Activated CD4-positive, alpha-beta T cell treated with anti-CD3 and anti-CD28 coated beads, Interleukin-2, Interleukin-4, amounts not matched to agents 100 ng/mL and 50 ng/mL, durations not matched to agents 16 hours and 8 hours (primary cell): ENCODE measurements at regions not wholly inside any gene's neighbourhood (a gene's known extent, or its start where the extent isn't known, plus 50 kb on each side); places are given as distances from the start of the nearest gene placed in this dataset.

Experiments used
- DNase-seq: peaks from one replicate; pipeline ENCODE4 v3.0.0-alpha.2; 2020; ENCODE audit warnings: low spot score

DNA sequence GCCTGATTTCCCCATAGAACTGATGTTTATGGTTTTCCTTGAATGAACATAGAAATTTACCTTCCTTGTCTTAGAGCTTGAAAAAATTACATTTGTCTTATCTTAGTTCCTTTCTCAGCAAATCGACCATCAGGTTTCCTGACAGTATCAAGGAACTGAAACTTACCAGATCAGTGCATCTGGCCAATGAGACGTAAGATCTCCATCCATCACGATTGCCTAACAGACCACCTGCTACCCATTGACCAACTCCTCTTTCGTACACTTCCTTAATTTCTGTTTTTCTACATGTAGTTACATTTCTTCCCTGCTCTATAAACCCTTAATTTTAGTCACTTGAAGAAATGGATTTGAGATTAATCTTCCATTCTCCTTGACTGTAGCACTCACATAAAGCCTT lies 57.4 kb upstream of the TMPRSS15 start:
- no peak for DNase-seq

DNA sequence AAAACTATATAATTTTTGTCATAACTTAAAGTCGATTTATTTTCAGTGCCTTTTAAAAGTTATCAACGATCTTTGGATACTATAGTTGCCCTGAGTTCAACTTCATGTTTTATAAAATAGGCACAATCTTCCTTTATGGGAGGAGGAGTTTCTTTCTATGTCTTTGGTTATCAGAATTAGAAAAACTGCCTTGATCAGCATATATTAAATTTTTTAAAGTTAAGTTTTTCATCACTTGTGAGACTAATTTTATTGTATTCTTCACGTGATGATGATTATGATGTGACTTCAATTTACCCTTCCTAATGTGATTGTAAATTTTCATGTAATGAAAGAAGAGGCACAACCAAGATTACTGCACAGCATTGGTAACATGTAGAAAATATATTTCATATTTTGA lies 58.2 kb upstream of the TMPRSS15 start:
- DNase-seq: no peak

DNA sequence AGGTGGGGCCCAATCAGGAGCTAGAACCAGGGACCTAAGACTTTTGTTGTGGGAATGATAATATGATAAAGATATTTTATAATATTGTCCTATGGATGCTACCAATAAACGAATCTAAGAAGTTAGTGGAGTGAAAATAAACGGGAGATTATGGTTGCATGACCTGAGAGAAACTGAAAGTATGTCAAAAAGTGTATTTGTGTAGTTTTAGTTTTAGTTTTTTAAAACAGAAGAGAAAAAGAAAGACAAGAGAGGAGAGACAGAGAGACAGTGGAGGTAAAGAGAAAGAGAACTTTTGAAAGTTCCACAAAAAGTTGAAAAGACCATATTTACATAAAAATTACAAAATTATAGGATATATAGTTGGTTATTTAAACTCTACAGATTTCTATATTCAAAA lies 64.1 kb upstream of the TMPRSS15 start:
- no peak for DNase-seq

DNA sequence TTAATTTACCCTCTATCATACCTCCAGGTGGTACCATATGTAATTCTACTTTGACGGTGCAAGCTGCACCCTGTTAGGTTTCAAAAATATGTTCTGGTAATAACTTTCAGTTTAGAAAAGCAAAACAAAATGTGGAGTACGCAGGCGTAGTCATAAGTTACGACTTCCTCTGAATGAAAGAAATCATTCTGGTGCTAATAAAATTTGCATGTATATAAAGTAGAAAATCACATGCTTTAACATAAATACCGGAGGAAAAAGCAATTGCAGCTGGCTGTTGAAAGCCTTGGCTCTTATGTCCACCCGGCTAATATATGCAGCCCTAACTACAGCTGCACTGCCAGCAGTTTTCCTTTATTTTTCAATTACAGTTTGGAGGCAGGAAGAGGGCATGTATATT lies 65.2 kb upstream of the TMPRSS15 start:
- no peak for DNase-seq

DNA sequence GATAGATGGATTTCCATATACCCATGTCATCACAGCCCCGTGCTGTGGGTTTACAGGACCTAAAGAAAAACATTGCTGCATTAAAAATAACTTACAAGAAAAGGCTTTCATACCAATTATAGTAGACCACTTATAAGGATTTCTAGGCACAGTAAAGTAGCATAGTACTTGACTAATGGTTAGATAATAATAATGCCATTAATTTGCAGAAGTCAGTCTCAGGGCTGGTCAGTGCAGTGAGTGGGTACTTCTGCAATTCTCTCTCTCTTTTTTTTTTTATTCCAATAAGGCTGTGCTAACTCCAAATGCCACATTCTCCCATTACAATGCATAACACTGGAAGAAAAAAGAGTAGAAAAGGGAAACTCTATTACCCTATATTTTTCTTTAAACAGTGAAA lies 73.1 kb upstream of the TMPRSS15 start:
- no peak for DNase-seq

DNA sequence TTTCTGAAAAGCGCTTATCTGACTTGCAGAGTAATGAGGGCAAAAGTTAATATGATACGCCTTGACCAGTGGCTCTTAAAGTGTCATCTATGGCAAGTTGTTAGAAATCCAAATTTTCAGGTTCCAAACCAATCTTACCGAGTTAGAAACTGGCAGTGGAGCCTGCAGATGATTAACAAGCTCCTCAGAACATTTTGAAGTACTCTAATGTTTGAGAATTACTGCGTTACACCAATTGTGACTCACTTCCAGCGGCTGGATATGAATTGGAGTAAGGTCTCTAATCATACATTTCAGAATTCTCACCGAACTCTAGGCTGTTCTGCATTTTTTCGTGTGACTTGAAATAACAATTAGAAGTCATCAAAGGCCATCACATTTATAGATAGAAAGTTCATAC lies 73.5 kb upstream of the TMPRSS15 start:
- no peak for DNase-seq

DNA sequence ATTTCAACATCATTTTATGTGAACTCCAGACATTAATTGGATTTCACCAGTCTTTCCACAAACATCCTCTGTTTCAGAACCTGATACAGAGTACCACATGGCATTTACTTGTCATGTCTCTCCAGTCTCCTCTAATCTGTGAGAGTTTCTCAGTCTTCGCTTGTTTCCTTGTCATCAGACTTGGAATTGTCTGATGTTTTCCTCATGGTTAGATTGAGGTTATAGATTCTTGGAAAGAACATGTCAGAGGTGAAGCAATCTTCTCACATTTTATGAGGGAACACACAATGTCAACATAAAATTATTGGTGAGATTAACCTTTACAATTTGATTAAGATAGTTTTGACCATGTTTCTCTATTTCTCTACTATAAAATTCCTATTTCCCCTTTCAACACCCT lies 74.9 kb upstream of the TMPRSS15 start:
- no peak for DNase-seq

DNA sequence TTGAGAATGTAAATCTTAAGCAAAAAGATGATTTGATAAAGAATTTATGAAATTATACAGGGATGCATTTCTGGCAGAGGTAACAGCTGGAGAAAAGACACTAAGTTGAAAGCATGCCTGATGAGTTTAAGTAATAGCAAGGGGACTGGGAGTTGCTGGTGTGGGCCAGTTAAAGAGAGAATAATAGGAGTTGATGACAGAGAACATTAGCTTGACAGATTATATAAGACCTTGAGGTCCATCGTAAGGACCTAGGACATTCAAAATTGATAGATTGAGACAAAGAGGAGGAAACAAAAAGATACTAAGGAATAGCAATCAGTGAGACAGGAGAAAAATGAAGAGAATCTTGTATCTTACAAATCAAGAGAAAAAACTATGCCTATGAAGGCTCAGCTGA lies 84.7 kb upstream of the TMPRSS15 start:
- no peak for DNase-seq

DNA sequence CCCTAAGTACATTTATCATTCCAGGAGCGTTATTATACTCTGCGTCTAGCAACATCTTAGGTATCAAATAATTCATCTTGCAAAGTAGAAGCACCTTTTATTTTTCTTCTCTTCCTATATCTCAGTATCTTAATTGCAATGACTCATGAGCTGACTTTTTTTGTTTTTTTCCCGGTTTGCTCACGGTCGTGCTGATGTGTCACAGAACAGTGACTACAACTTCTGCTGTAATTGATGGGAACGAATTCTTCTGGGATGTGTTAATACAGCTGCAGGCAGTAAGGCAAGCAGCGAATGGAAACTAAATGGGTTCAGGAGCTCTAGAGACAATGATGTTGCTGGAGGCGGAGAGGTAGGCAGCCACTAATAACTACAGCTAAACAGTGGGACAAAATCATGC lies 89.8 kb upstream of the TMPRSS15 start:
- DNase-seq: no peak

DNA sequence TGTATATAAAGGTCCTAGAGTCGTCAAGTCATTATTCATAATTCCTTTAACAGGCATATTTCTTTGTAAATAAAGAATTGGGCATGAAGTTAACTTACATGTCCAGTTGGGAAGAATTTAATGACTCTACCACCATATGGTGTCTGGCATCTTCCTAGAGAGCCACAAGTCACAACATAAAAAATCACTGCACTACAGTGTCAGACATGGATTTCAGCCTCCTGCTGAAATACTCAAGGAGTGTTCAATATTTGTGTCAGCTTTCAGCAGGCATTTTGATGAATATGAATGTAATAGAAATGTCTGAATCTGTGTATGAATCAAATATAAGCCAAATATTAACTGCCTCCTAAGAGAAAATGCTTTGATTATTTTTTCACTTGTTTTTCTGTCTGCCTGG lies 91.9 kb upstream of the TMPRSS15 start:
- DNase-seq: no peak

DNA sequence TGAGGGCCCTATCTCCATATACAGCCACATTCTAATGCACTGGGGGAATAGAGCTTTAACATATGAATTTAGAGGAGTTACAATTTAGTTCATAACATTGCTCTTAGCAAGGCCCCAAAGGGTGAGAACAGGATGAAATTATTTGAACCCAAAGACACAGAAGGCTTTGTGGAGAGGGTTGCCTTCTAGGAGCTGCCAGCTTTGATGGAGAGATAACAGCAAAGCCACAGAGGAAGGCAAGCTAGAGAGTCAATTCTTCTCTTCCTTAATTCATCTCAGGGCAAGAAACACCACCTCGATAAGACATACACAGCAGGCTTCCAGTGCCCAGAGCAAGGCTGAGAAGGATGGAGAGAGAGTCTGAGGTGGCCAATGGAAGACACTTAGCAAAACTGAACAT lies 94.8 kb upstream of the TMPRSS15 start:
- no peak for DNase-seq

DNA sequence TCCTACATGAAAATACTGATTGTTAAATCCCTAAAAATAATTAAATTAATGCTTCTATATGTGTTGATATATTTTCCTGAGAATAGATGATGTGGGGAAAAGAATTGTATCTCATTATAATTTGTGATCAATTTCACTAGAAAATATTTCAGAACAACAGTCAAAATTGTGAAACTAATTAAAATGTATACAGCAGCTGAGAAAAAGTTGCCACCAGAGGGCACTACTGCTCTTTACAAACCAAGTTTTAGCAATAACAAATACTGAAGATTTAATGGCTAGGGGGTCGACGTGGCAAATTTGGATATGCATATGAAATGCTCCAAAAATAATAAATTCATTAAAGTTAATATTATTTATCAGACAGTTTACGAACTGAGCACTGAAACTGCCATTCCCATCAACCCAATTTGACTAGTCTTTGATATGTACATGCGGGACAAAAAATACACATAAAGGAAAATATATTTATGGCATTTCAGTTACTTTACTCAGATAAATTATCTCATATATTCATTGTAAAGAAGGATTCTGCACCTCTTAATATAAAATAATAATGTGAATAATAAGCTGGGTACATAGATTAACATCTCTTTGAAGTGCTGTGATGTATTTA lies 96.3 kb upstream of the TMPRSS15 start:
- peak; percentile 28 for DNase-seq

DNA sequence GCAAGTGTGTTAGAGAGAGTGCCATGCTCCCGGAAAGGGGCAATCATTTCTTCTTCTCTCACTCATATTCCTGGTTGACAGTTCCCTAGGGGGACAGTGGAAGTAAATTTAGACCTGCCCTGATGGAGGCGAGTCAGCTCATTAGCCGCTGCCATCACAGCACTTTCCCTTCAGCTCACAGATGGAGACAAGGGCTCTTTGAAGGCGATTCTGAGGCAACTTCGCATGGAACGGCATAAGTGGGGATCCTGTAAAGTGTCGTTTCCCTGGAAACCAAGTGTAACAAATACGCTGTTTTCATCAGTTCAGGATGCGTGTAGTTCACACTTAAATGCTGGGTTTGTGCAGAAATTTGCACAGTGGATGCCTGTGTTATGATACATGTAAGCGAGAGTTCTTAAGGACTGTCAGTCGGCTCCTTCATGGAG lies 114.5 kb upstream of the TMPRSS15 start:
- DNase-seq: no peak

DNA sequence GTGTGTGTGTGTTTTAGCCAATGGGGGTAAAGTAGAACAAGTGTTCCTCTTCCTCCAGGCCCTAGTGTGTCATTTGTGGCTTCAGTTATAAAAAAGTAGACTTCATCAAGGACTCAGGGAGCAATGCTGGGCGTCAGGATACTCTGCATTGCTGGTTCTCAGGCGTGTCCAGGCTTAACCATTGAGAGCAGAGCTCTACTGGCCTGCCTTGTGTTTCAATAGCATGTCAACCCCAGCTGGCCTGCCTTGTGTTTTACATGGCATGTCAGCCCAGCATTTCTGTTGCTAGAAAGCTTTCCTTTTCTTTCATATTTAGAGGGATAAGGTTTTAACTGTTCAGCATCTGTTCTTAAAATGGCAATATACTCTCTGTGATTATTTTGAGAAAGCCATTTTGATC lies 117.6 kb upstream of the TMPRSS15 start:
- no peak for DNase-seq

DNA sequence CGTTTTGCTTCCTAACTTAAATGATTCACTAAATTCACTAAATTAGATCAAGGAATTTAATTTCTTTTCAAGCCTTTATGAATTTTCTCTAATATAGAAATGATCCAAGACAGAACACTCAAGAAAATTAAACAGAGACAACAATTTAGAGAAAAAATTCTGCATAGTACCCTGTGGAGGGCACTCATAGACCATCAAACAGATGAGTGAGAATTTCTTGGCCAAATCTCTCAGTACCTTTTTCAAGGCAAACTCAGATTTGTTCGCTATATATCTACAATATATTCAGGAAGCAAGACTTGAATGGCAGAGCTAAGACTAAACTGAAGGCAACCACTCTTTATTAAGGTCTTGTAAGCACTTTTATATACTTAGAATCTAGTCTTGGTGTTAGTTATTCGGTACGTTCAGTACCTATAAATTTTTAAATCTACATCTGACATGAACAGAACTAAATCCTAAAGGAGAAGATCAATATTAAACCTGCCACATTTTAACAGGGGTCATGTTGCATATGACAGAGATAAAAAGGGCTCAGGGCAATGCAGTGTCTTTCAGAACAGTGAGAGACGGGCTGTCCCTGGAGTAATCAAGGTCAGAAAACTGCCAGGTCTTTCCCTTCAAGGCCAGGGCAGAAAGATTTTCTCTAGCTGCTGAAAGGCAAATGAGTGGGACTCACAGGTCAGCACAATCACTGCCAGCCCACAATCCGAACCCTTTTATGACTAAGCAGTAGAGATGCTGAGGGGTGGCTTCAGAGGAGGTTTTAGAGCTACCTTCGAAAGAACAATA lies 118.8 kb upstream of the TMPRSS15 start:
- DNase-seq: no peak

DNA sequence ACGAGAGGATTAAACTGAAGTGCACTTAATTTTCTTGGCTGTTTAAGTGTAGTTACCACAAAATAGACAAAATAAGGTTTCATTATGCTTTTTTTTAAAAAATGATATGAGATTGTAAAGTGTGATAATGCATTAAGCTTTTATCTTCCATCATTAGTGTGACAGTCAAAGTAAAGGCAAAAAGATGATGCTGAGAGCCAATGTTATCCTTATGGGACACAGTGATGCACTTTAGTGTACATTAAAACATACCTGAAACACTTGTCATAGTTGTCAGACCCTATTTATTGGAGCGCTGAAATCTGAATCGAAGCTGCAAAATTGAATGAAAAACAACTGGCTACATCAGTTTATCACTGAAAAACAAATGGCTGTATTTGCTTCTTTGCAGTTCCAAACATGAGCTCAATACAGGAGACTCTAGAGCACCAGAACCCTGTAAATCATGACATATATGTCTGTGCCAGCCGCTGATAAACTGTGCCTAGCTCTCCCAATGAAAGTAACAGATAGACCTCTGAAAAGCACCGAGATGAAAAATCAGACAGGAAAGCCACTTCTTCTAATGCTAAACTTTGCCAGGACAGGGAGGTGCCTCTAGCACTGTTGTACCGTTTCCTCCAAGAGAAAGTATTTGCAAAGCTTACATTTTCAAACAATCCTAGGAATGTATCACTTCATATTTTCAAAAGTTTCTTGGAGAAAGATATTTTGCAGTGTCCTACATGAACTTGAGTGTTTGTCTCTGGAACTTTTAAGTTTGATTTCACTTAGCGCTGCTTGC lies 120.7 kb upstream of the TMPRSS15 start:
- DNase-seq: no peak

DNA sequence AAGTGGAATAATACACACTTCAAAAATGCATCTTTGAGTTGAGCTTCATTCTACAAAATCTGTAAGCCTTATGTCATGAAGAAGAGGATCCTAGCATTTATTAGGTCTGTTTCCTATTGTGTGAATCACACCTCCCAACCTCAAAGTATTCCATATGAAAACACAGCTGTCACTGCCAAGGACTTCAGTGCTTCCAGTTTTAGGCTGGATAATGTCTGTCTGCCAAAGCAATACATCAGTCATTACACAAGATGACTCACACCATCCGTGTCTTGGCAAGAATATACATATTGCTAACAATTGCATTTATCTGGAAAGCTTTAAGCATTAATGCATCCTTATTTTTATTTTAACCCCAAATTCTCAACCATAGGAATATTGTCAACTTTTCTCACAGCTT lies 125.7 kb upstream of the TMPRSS15 start:
- DNase-seq: no peak

DNA sequence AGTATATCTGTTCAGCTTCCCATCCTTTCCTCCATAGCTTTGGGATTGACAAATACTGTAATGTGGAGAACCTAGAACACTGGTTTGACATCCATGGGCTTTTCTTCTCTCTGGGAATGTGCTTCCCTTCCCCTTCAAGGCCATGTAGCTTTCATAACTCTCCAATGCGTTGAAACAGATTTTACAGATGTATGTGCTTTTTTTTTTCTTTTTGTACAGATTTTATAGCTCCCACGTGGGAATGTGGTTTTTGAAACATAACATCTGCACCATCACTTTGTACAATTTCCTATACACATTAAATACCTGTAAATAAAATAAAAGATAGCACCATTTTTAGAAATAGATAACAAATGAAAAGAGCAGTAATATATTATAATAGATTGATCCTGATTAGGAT lies 138.5 kb upstream of the TMPRSS15 start:
- DNase-seq: no peak

DNA sequence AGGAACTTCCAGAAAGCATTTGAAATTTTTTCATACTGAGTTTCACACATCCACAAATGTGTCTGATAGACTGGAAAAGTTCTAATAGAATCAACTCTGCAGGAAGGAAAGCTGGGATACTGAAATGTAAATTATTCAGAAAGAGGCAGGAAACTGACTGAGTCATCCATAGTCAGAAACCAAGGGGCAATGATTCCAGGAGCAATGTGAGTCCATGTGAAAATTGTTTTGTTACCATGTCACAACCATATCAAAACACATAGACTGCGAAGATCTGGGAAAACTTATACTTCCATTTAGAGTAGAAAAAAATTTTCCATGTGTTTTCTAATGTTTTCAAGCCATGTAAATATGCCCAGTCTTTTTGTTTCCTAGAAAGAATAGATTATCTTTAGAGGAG lies 142.3 kb upstream of the TMPRSS15 start:
- DNase-seq: no peak

DNA sequence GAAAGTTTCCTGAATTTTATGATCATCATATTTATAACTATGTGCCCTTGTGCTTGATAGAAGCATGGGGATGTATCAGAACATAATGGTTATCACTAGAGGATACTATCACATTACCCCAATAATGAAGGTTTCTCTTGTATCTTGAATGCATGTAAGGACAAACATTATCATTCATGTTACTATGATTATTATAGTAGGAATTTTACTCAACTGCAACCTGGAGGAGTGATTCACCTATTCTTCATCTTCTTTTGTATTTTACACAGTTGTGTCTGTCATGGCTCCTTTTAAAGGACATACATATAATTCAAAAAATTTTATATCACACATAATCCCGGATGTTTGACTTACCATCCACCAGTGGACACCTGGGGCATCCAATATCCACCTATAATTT lies 143.8 kb upstream of the TMPRSS15 start:
- DNase-seq: no peak

DNA sequence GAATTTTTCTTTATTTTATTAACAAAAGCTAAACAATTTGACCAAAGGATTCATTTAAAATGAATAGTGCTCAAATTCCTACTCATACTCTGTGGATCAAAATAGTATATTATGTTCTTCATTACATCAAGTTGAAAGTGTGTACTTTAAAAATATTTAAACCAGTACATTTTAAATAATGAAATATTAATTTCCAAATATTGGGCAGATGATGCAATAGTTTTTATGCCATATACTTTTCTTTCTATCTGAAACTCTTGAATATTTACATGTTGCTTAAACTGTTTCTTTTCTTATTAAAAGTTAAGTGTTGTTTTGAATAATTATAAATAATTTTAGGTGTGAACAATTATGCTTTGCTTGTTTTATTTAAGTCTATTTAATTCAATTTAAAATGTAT lies 144.7 kb upstream of the TMPRSS15 start:
- no peak for DNase-seq

DNA sequence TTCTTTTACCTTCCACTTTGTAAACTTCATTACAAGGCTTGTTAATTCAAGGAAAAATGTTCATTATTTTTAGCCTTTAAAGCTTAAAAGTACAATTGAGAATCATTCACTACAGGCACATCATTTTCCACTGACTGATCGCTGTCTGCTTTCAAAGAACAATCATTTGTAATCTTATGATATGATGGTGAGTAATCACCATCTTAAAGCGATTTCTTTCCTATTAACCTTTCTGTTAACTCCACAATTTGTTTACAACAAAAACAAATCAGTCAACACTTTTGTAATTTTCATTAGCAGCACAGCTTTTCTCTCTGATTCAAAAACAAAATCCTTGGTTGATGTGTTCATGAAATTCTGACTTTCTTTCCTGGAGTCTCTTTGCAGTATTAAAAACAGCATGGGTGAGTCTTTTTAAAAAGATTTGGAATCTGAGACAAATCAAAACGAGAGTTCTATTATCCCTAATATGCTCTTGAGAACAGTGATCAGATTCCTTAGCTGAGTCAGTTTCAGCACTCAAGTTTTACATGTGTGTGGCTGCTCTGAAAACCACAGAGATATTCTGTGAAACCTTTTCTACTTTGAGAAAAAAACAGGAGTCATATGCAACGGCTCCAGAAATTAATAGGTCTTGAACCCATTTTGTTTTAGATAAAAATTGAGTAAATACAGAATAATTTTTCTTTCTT lies 145.8 kb upstream of the TMPRSS15 start:
- DNase-seq: no peak

DNA sequence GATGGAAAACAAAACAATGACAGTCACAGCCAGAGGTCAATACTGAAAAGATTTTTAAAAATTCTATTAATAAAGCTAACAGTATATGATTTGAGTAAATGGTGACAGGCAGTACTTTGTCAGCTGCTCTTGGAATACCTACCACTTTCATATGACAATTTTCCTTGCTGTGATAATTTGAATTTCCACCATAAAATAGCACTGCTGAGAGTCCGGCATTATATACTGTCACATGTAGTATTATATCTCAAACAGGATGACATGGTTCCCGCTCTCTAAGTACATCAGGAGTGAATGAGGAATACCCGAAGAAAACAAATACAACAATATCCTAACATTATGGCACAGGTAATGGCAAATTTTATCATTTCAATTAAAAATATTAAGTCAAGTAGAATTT lies 146.8 kb upstream of the TMPRSS15 start:
- DNase-seq: no peak
